H1 (cell line): ENCODE measurements at regions not wholly inside any gene's neighbourhood (a gene's known extent, or its start where the extent isn't known, plus 50 kb on each side); places are given as distances from the start of the nearest gene placed in this dataset.

Experiments used
- BACH1 ChIP-seq: IDR thresholded peaks from 2 replicates; pipeline ENCODE4 v1.6.1; 2012; ENCODE audit warnings: low read length, improper control_type of control experiment
- EP300 ChIP-seq, 2 experiments: IDR thresholded peaks; 1 replicate in 1 of 2; 2 replicates in 1 of 2; pipeline ENCODE4 v1.6.1; 2011 to 2012; ENCODE audit warnings: low read depth in 2 of 2, low read length in 2 of 2, mild to moderate bottlenecking in 2 of 2, borderline replicate concordance in 1 of 2, inconsistent platforms in 1 of 2, moderate library complexity in 1 of 2
- MAX ChIP-seq: IDR thresholded peaks from 2 replicates; pipeline ENCODE4 v1.6.1; 2012; ENCODE audit warnings: inconsistent platforms

GRCh38 chr10:53135213-53135896 is 362.8 kb upstream of the MBL2 start (continued):
- no peak for TF ChIP-seq BACH1
- no peak for TF ChIP-seq MAX
- TF ChIP-seq EP300 (IDR thresholded peaks at IDR 0.05; ENCODE audit: borderline replicate concordance in 1 of 2, low read depth in 2 of 2, low read length in 2 of 2), result no peak
